ENCODE measurements at regions not wholly inside any gene's neighbourhood (a gene's known extent, or its start where the extent isn't known, plus 50 kb on each side); places are given as distances from the start of the nearest gene placed in this dataset.
"Not testable (repeated sequence)": the region's sequence is repeated elsewhere in the genome, so short reads cannot be mapped to it uniquely, and the experiment has no call there.

DNA sequence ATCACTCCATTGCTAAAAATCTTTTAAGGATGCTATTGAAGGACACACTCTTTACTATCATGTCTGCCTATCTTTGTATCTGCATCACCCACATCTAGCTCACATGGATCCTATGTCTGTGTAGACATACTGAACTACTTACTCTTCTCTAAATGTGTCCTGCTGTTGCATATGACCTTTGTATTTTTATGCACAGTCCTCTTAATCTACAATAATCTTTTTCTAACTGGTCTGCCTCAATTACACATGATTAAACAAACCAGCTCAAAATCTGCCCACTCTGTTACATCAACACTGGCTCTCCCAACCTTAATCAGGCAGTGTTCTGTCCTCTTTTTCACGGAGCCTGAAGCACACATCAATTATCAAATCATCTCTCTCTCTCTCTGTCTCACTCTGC is 316.3 kb upstream of the MGAT4C start:
- H3K9me1 ChIP-seq (ENCODE audit: control insufficient read depth, extremely low read depth, insufficient read depth, low read length), result no peaks in the 10 kb centered on the region
- dilution Hi-C loops (cut with MboI; ENCODE audit: extremely low pct_ligation_motif_present, low sequenced_read_pairs), result no loop called here
- H3K4me2 ChIP-seq (ENCODE audit: control insufficient read depth, extremely low read depth, insufficient read depth, low read depth, low read length), result no peak overlapping the region
- no peak for DNase-seq (ENCODE audit: low read depth, low spot score)
- H3K36me3 ChIP-seq (ENCODE audit: control insufficient read depth in 2 of 2, extremely low read depth in 1 of 2, insufficient read depth in 2 of 2, low read length in 2 of 2), result no peaks in the 10 kb centered on the region
- no peaks in the 10 kb centered on the region for H3K9me3 ChIP-seq (ENCODE audit: control insufficient read depth, low read depth, low read length)
- no peaks in the 10 kb centered on the region for H4K20me1 ChIP-seq (ENCODE audit: control insufficient read depth, extremely low read depth, insufficient read depth, low read length)
- TF ChIP-seq, protein P1, sequence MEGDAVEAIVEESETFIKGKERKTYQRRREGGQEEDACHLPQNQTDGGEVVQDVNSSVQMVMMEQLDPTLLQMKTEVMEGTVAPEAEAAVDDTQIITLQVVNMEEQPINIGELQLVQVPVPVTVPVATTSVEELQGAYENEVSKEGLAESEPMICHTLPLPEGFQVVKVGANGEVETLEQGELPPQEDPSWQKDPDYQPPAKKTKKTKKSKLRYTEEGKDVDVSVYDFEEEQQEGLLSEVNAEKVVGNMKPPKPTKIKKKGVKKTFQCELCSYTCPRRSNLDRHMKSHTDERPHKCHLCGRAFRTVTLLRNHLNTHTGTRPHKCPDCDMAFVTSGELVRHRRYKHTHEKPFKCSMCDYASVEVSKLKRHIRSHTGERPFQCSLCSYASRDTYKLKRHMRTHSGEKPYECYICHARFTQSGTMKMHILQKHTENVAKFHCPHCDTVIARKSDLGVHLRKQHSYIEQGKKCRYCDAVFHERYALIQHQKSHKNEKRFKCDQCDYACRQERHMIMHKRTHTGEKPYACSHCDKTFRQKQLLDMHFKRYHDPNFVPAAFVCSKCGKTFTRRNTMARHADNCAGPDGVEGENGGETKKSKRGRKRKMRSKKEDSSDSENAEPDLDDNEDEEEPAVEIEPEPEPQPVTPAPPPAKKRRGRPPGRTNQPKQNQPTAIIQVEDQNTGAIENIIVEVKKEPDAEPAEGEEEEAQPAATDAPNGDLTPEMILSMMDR (optimal IDR thresholded peaks at IDR 0.05 in 1 of 3, IDR thresholded peaks at IDR 0.05 in 1 of 3, conservative IDR thresholded peaks at IDR 0.05 in 1 of 3; ENCODE audit: extremely low read depth in 1 of 3, insufficient read depth in 2 of 3, low read length in 3 of 3), result no peak
- no peak for TF ChIP-seq EZH2 (IDR thresholded peaks at IDR 0.05; ENCODE audit: low read length)
- FAIRE-seq, result no peak
- H3K4me3 ChIP-seq (ENCODE audit: control insufficient read depth in 2 of 3, extremely low read depth in 1 of 3, insufficient read depth in 2 of 3, low read depth in 1 of 3, low read length in 3 of 3), result no peak overlapping the region
- no peaks in the 10 kb centered on the region for H3K79me2 ChIP-seq (ENCODE audit: control insufficient read depth, insufficient read depth, low read length)
- no peak overlapping the region for H3K9ac ChIP-seq (ENCODE audit: control insufficient read depth, extremely low read depth, insufficient read depth, low read length)
- no peaks in the 10 kb centered on the region for H3K27me3 ChIP-seq (ENCODE audit: control insufficient read depth, extremely low read depth, insufficient read depth, low read length)
- no peak overlapping the region for H3K27ac ChIP-seq (ENCODE audit: control insufficient read depth, insufficient read depth, low read length)
- no peak overlapping the region for H2AFZ ChIP-seq (ENCODE audit: control insufficient read depth, low read length)
- no peaks in the 10 kb centered on the region for H3K4me1 ChIP-seq (ENCODE audit: control insufficient read depth, extremely low read depth, insufficient read depth, low read length)

DNA sequence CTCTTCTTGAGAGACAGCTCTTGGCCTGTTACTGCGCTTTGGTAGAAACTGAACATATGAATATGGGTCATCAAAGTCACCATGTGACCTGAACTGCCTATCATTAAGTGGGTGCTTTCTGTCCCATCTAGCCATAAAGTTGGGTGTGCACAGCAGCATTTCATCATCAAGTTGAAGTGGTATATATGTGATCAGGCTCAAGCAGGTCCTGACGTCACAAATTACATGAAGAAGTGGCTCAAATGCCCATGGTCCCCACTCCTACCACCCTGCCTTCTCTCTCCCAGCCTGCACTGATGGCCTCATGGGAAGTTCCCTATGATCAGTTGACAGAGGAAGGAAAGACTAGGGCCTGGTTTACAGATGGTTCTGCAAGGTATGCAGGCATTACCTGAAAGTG is 308.8 kb upstream of the MGAT4C start:
- H3K4me3 ChIP-seq (ENCODE audit: control insufficient read depth in 2 of 3, extremely low read depth in 1 of 3, insufficient read depth in 2 of 3, low read depth in 1 of 3, low read length in 3 of 3), result no peak overlapping the region
- H2AFZ ChIP-seq (ENCODE audit: control insufficient read depth, low read length), result no peak overlapping the region
- no peak for FAIRE-seq
- no peak for TF ChIP-seq EZH2 (IDR thresholded peaks at IDR 0.05; ENCODE audit: low read length)
- TF ChIP-seq, protein P1 (optimal IDR thresholded peaks at IDR 0.05 in 1 of 3, IDR thresholded peaks at IDR 0.05 in 1 of 3, conservative IDR thresholded peaks at IDR 0.05 in 1 of 3; ENCODE audit: extremely low read depth in 1 of 3, insufficient read depth in 2 of 3, low read length in 3 of 3), result no peak
- H3K36me3 ChIP-seq (ENCODE audit: control insufficient read depth in 2 of 2, extremely low read depth in 1 of 2, insufficient read depth in 2 of 2, low read length in 2 of 2), result no peaks in the 10 kb centered on the region
- no peaks in the 10 kb centered on the region for H3K4me1 ChIP-seq (ENCODE audit: control insufficient read depth, extremely low read depth, insufficient read depth, low read length)
- dilution Hi-C loops (cut with MboI; ENCODE audit: extremely low pct_ligation_motif_present, low sequenced_read_pairs), result no loop called here
- H3K9me3 ChIP-seq (ENCODE audit: control insufficient read depth, low read depth, low read length), result no peaks in the 10 kb centered on the region
- H4K20me1 ChIP-seq (ENCODE audit: control insufficient read depth, extremely low read depth, insufficient read depth, low read length), result no peaks in the 10 kb centered on the region
- no peak for DNase-seq (ENCODE audit: low read depth, low spot score)
- no peak overlapping the region for H3K27ac ChIP-seq (ENCODE audit: control insufficient read depth, insufficient read depth, low read length)
- H3K79me2 ChIP-seq (ENCODE audit: control insufficient read depth, insufficient read depth, low read length), result no peaks in the 10 kb centered on the region
- no peak overlapping the region for H3K4me2 ChIP-seq (ENCODE audit: control insufficient read depth, extremely low read depth, insufficient read depth, low read depth, low read length)
- no peaks in the 10 kb centered on the region for H3K9me1 ChIP-seq (ENCODE audit: control insufficient read depth, extremely low read depth, insufficient read depth, low read length)
- no peak overlapping the region for H3K9ac ChIP-seq (ENCODE audit: control insufficient read depth, extremely low read depth, insufficient read depth, low read length)
- no peaks in the 10 kb centered on the region for H3K27me3 ChIP-seq (ENCODE audit: control insufficient read depth, extremely low read depth, insufficient read depth, low read length)

DNA sequence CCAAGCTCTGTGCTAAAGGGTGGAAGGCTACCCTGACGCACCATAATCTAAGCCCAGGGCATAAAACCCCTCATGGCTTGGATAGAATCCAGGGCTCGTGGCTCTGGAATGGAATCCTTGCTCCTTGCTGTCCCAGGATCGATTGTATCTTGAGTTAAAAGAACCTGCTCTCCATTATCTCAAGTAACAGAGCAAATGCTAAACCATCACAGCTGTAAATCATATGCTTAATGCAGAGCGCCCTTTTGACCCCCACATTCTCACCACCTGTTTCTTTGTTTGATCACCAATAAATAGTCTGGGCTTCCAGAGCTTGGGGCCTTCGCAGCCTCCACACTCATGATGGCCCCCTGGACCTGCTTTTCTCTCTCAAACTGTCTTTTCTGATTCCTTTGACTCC is 299.3 kb upstream of the MGAT4C start:
- dilution Hi-C loops (cut with MboI; ENCODE audit: extremely low pct_ligation_motif_present, low sequenced_read_pairs); H3K4me1 ChIP-seq (ENCODE audit: control insufficient read depth, extremely low read depth, insufficient read depth, low read length): not testable (repeated sequence)

More for the DNA sequence above, 299.3 kb upstream of the MGAT4C start:
- H3K9ac ChIP-seq (ENCODE audit: control insufficient read depth, extremely low read depth, insufficient read depth, low read length); H2AFZ ChIP-seq (ENCODE audit: control insufficient read depth, low read length); H3K27me3 ChIP-seq (ENCODE audit: control insufficient read depth, extremely low read depth, insufficient read depth, low read length); DNase-seq (ENCODE audit: low read depth, low spot score); H3K4me2 ChIP-seq (ENCODE audit: control insufficient read depth, extremely low read depth, insufficient read depth, low read depth, low read length); FAIRE-seq; H3K79me2 ChIP-seq (ENCODE audit: control insufficient read depth, insufficient read depth, low read length); H4K20me1 ChIP-seq (ENCODE audit: control insufficient read depth, extremely low read depth, insufficient read depth, low read length); H3K27ac ChIP-seq (ENCODE audit: control insufficient read depth, insufficient read depth, low read length); H3K4me3 ChIP-seq (ENCODE audit: control insufficient read depth in 2 of 3, extremely low read depth in 1 of 3, insufficient read depth in 2 of 3, low read depth in 1 of 3, low read length in 3 of 3); H3K36me3 ChIP-seq (ENCODE audit: control insufficient read depth in 2 of 2, extremely low read depth in 1 of 2, insufficient read depth in 2 of 2, low read length in 2 of 2); H3K9me3 ChIP-seq (ENCODE audit: control insufficient read depth, low read depth, low read length); H3K9me1 ChIP-seq (ENCODE audit: control insufficient read depth, extremely low read depth, insufficient read depth, low read length): not testable (repeated sequence)

Data from keratinocyte (primary cell).